ENCODE measurements at regions not wholly inside any gene's neighbourhood (a gene's known extent, or its start where the extent isn't known, plus 50 kb on each side); places are given as distances from the start of the nearest gene placed in this dataset.
"Not testable (repeated sequence)": the region's sequence is repeated elsewhere in the genome, so short reads cannot be mapped to it uniquely, and the experiment has no call there.

- DNase-seq = no peak
Observed at GRCh38 chr15:26115229-26115943, 252.3 kb upstream of the ATP10A start.

GRCh38 chr15:26114128-26114527 lies 251.0 kb upstream of the ATP10A start:
- DNase-seq = not testable (repeated sequence)

GRCh38 chr15:26113296-26113695 lies 250.2 kb upstream of the ATP10A start:
- no peak for DNase-seq

- no peak for DNase-seq
Observed at GRCh38 chr15:26109203-26109602, 246.1 kb upstream of the ATP10A start.

- no peak for DNase-seq
Observed at GRCh38 chr15:26106556-26106955, 243.4 kb upstream of the ATP10A start.

- DNase-seq = no peak
Observed at GRCh38 chr15:26103002-26103404, 239.9 kb upstream of the ATP10A start.

GRCh38 chr15:26102365-26102764 lies 239.2 kb upstream of the ATP10A start:
- no peak for DNase-seq

- no peak for DNase-seq
Observed at GRCh38 chr15:26101443-26101842, 238.3 kb upstream of the ATP10A start.

GRCh38 chr15:26098801-26099200 lies 235.7 kb upstream of the ATP10A start:
- DNase-seq = no peak

GRCh38 chr15:26097216-26097615 lies 234.1 kb upstream of the ATP10A start:
- no peak for DNase-seq

- DNase-seq = no peak
Observed at GRCh38 chr15:26096581-26096980, 233.5 kb upstream of the ATP10A start.

- DNase-seq = no peak
Observed at GRCh38 chr15:26095710-26096330, 232.7 kb upstream of the ATP10A start.

GRCh38 chr15:26091184-26091583 lies 228.1 kb upstream of the ATP10A start:
- no peak for DNase-seq

GRCh38 chr15:26087881-26088280 lies 224.8 kb upstream of the ATP10A start:
- no peak for DNase-seq

- DNase-seq = no peak
Observed at GRCh38 chr15:26087395-26087794, 224.3 kb upstream of the ATP10A start.

GRCh38 chr15:26084771-26085170 lies 221.6 kb upstream of the ATP10A start:
- no peak for DNase-seq

- DNase-seq = no peak
Observed at GRCh38 chr15:26083896-26084295, 220.8 kb upstream of the ATP10A start.

GRCh38 chr15:26083457-26083856 lies 220.3 kb upstream of the ATP10A start:
- DNase-seq = no peak

GRCh38 chr15:26082221-26083109 lies 219.3 kb upstream of the ATP10A start:
- peak; percentile 91 for DNase-seq

- no peak for DNase-seq
Observed at GRCh38 chr15:26081758-26082220, 218.7 kb upstream of the ATP10A start.

GRCh38 chr15:26075770-26076169 lies 212.6 kb upstream of the ATP10A start:
- no peak for DNase-seq

GRCh38 chr15:26073430-26074333 lies 210.6 kb upstream of the ATP10A start:
- DNase-seq = no peak
